IPS-18a (cell line): ENCODE measurements at regions not wholly inside any gene's neighbourhood (a gene's known extent, or its start where the extent isn't known, plus 50 kb on each side); places are given as distances from the start of the nearest gene placed in this dataset.

Source experiments
- H3K27ac ChIP-seq: one replicate; pipeline ENCODE4 v1.5.1; 2013; ENCODE audit warnings: low read length
- H3K27me3 ChIP-seq: one replicate; pipeline ENCODE4 v1.6.1; 2013; ENCODE audit warnings: mild to moderate bottlenecking, low read length; ENCODE audit not compliant: control insufficient read depth, insufficient read depth
- H3K36me3 ChIP-seq: one replicate; pipeline ENCODE4 v1.6.1; 2013; ENCODE audit warnings: low read depth, low read length; ENCODE audit not compliant: control insufficient read depth
- H3K4me1 ChIP-seq: one replicate; pipeline ENCODE4 v1.6.1; 2013; ENCODE audit warnings: low read depth, low read length; ENCODE audit not compliant: control insufficient read depth
- H3K4me3 ChIP-seq: one replicate; pipeline ENCODE4 v1.5.1; 2013; ENCODE audit warnings: low read length
- H3K9ac ChIP-seq: one replicate; pipeline ENCODE4 v1.6.1; 2013; ENCODE audit warnings: mild to moderate bottlenecking, low read length, moderate library complexity
- H3K9me3 ChIP-seq: one replicate; pipeline ENCODE4 v1.6.1; 2013; ENCODE audit warnings: low read depth, low read length; ENCODE audit not compliant: control insufficient read depth

DNA sequence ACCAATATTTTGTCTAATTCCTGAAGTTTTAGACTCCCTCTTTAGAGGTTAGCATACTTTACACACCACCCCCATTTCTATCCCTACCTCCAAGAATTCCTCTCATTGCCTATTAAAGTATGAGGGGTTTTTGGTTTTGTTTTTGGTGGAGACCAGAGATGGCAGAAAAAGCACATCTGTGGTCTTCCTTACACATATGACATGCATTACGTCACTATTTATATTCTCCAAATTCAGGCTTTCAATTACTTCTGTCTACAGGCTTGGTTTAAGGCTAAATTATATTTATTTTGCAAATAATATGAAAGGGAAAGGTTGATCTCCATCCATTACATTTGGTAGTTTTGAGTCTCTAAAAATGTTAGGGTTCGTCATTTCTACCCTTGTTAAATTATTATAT, 674.6 kb downstream of the LMO4 start:
- Histone ChIP-seq H3K27ac (no peak overlapping the region), H3K9me3 (no peaks in the 10 kb centered on the region), H3K4me1 (no peaks in the 10 kb centered on the region), H3K36me3 (no peaks in the 10 kb centered on the region), H3K4me3 (no peak overlapping the region), H3K9ac (no peak overlapping the region), H3K27me3 (no peaks in the 10 kb centered on the region)

DNA sequence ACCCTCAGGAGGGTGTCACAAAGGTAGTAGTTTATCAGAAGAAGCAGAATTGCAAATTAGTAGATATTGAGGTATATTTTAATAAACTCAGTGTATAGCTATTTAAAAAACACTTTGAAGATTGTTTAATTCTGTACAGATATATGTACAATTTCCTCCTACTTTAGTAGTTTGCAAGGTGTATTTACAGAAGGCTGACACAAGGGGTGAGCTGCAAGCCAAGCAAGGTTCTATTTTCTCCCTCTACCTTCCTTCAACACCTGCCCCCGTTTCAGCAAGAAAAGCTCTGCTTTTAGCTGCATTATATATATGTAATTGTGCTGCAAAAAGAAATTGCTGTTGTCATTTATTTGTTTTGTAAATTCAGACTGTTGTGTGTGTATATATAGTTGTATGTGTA, 674.2 kb upstream of the PKN2 start:
- H3K36me3 ChIP-seq = no peaks in the 10 kb centered on the region
- H3K4me1 ChIP-seq = no peaks in the 10 kb centered on the region
- no peaks in the 10 kb centered on the region for H3K27me3 ChIP-seq
- H3K9me3 ChIP-seq = no peaks in the 10 kb centered on the region
- no peak overlapping the region for H3K9ac ChIP-seq
- H3K4me3 ChIP-seq = no peak overlapping the region
- H3K27ac ChIP-seq = no peak overlapping the region

DNA sequence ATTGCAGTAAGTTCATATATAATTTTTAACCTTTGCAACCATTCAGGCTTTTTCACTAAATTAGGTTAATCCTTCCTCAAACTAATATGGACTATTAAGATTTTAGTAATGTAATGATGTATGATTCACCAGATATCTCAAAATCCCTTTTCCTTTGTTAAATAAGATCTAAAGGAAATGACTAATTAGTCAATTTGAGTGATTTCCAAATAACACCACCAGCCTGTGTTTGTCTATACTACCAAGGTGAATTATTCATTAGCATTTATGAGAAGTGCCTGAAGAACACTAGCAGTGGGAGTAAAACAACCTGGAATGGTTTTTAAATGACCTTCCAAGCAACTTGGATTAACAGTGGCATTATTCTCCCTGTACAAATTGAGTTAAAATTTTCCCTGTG, 670.6 kb upstream of the PKN2 start:
- H3K9ac ChIP-seq = no peak overlapping the region
- no peaks in the 10 kb centered on the region for H3K9me3 ChIP-seq
- no peaks in the 10 kb centered on the region for H3K27me3 ChIP-seq
- H3K36me3 ChIP-seq = no peaks in the 10 kb centered on the region
- no peak overlapping the region for H3K4me3 ChIP-seq
- H3K27ac ChIP-seq = no peak overlapping the region
- no peaks in the 10 kb centered on the region for H3K4me1 ChIP-seq

DNA sequence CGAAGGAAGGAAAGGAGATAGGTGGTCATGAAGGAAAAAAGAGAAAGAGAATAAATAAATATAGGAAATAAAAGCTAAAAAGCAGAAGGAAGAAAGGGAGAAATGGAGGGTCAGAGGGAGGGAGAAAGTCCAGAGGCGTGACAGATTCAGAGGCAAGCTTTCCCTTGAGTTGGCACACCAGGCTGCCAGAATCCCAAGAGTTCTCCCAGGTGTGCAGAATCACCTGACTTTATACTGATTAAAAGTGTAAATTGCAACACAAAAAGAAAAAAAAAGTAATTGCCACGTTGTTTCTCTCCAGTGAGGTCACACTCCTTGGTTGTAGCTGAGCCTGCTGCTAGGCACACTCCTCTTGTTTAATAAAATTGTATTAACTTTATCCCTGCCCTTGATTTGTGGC, 669.9 kb upstream of the PKN2 start:
- H3K27me3 ChIP-seq = no peaks in the 10 kb centered on the region
- no peak overlapping the region for H3K9ac ChIP-seq
- H3K4me1 ChIP-seq = no peaks in the 10 kb centered on the region
- H3K27ac ChIP-seq = no peak overlapping the region
- no peaks in the 10 kb centered on the region for H3K9me3 ChIP-seq
- no peak overlapping the region for H3K4me3 ChIP-seq
- H3K36me3 ChIP-seq = no peaks in the 10 kb centered on the region

DNA sequence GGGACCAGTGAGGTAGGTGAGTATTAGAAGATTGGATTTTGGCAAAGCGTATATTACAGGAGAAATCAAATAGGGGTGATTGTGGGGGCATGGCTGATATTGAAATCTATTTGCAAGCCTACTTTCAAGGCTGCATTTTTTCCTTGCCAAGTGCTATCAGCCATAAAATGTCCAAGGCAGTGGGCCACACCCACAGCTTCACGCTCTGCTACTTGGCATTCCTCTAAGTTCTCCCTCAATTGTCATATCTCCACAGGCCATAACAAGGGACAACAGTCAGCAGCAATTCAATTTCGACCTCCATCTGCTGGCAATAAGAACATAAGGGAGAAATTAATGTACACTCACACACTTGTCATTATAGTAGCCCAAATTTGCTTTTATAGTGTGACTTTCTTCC, 667.1 kb upstream of the PKN2 start:
- Histone ChIP-seq H3K4me3 (no peak overlapping the region), H3K36me3 (no peaks in the 10 kb centered on the region), H3K9ac (no peak overlapping the region), H3K4me1 (no peaks in the 10 kb centered on the region), H3K27me3 (no peaks in the 10 kb centered on the region), H3K9me3 (no peaks in the 10 kb centered on the region), H3K27ac (no peak overlapping the region)

DNA sequence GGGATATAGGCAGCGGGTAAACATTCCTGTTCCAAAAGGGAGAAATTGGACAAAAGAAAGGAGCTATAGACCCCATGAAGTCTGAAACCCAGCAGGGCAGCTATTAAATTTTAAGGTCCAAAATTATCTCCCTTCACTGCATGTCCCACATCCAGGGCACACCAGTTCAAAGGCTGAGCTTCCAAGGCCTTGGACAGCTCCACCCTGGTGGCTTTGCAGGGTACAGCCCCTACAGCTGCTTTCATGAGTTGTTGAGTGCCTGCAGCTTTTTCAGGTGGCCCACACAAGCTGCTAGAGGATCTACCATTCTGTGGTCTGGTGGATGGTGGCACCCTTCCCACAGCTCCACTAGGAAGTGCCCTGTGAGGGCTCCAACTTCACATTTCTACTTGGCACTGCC, 662.5 kb upstream of the PKN2 start:
- peaks cover 3% of the 10 kb centered on the region for H3K4me1 ChIP-seq
- no peak overlapping the region for H3K27ac ChIP-seq
- no peaks in the 10 kb centered on the region for H3K9me3 ChIP-seq
- no peaks in the 10 kb centered on the region for H3K27me3 ChIP-seq
- H3K4me3 ChIP-seq = no peak overlapping the region
- no peaks in the 10 kb centered on the region for H3K36me3 ChIP-seq
- H3K9ac ChIP-seq = no peak overlapping the region

DNA sequence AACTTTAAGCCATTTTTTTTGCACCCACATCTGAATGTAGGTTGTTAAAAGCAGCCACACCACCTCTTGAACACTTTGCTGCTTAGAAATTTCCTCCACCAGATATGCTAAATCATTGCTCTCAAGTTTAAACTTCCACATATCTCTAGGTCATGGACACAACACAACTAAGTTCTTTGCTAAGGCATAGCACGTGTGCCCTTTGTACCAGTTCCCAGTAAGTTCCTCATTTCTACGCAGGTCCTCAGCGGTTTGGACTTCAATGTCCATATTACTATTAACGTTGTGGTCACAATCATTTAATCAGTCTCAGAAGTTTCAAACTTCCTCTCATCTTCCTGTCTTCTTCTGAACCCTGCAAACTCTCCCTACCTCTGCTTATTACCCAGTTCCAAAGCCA, 661.6 kb upstream of the PKN2 start:
- Histone ChIP-seq H3K27ac (no peak overlapping the region), H3K36me3 (no peaks in the 10 kb centered on the region), H3K9ac (no peak overlapping the region), H3K4me3 (no peak overlapping the region), H3K27me3 (no peaks in the 10 kb centered on the region), H3K9me3 (no peaks in the 10 kb centered on the region), H3K4me1 (peaks cover 3% of the 10 kb centered on the region)

DNA sequence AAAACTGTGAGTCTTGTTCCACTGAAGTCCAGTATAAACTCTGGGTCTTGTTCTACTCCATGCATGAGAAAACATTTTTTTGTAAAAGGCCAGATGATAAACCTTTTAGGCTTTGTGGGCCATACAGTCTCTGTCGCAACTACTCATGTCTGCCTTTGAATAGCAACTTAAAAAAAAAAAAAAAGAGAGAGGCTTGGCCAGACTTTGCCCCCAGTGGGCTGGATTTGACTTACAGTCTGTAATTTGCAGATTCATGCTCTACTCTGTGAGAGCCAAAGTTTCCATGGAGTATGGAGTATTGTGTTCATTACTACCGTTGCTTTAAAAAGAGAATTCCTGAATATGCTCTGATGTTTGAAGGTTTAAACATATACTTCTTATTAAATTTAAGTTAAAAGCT, 654.9 kb upstream of the PKN2 start:
- H3K27me3 ChIP-seq = no peaks in the 10 kb centered on the region
- H3K27ac ChIP-seq = no peak overlapping the region
- H3K4me1 ChIP-seq = no peaks in the 10 kb centered on the region
- no peak overlapping the region for H3K9ac ChIP-seq
- H3K9me3 ChIP-seq = no peaks in the 10 kb centered on the region
- no peaks in the 10 kb centered on the region for H3K36me3 ChIP-seq
- no peak overlapping the region for H3K4me3 ChIP-seq

DNA sequence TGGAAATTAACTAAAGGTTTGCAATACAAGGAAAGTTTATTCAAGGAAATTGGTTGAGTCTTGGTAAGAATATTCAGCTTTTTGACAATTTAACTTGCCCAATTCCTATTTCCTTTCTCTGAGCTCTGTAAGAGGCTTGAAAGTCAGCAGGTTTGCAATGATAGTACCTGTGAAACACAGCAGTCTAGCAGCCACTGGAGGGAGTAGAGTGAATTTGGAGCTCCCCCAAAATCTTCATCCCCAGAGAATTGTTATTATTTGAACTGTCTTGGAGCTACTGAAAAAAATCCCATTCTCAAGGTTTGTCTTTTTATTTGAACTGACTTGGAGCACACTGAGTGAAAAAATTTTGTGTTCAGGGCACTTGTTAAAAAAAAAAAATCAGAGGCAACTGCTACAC, 654.2 kb upstream of the PKN2 start:
- Histone ChIP-seq H3K9ac (no peak overlapping the region), H3K9me3 (no peaks in the 10 kb centered on the region), H3K4me3 (no peak overlapping the region), H3K36me3 (no peaks in the 10 kb centered on the region), H3K27me3 (no peaks in the 10 kb centered on the region), H3K27ac (no peak overlapping the region), H3K4me1 (no peaks in the 10 kb centered on the region)

DNA sequence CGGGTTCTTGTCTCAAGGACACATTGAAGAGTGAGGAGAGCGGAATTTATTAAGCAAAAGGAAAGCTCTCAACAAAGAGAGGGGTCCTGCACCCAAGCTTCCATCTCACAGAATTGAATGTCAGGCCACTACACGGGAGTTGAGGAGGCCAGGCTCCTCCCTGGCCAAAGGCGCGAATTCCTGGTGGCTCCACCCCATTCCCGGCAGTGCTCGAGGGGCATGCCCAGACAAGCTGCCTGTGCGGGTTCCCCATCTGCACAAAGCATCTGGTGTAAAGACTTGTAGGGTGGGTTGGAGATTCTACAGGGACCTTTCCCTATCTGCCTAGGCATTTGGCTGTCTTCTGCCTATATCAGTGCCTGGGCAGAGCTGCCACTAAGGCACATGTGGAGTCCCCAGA, 648.5 kb upstream of the PKN2 start:
- Histone ChIP-seq H3K36me3 (no peaks in the 10 kb centered on the region), H3K4me1 (no peaks in the 10 kb centered on the region), H3K9me3 (no peaks in the 10 kb centered on the region), H3K27ac (no peak overlapping the region), H3K27me3 (no peaks in the 10 kb centered on the region), H3K9ac (no peak overlapping the region), H3K4me3 (no peak overlapping the region)

DNA sequence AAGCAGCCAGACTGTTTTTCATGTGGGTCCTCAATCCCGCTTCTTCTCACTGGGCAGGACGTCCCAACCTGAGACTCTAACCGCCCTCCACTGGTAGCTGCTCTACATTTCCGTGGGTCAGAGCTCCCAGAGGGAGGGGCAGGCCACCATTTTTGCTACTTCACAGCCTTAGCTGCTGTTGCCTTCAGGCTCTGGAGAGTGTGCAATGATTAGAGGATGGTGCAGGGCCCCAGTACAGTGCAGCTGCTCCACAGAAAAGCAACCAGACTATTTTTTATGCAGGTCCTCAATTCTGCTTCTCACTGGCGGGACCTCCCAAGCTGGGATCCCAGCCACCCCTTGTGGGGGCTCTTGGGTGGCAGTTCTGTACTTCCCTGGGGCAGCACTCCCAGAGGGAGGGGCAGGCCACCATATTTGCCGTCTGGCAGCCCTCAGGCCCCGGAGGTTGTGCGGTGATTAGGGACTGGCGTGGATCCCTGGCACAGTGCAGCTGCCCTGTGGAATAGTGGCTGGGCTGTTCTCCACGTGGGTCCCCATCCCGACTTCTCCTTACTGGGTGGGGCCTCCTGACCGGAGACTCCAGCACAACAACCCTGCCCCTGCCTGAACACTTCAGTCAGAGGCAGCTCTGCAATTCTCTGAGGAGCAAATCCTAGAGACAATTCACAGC, 647.6 kb upstream of the PKN2 start:
- H3K9ac ChIP-seq = no peak overlapping the region
- H3K27ac ChIP-seq = no peak overlapping the region

DNA sequence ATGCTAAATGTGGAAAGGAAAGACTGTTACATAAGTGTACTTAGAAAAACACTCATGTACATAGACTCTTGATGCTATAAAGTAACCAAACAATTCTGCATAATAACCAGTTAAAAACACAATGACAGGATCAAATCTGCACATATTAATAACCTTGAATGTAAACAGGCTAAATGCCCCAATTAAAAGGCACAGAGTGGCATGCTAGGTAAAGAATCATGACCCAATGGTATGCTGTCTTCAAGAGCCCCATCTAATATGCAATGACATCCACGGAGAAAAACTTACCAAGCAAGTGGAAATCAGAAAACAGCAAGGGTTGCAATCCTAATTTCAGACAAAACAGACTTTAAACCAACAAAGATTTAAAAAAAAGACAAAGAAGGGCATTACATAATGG, 644.8 kb upstream of the PKN2 start:
- no peak overlapping the region for H3K27ac ChIP-seq
- H3K36me3 ChIP-seq = no peaks in the 10 kb centered on the region
- H3K27me3 ChIP-seq = no peaks in the 10 kb centered on the region
- H3K9me3 ChIP-seq = no peaks in the 10 kb centered on the region
- H3K9ac ChIP-seq = no peak overlapping the region
- H3K4me3 ChIP-seq = no peak overlapping the region
- H3K4me1 ChIP-seq = no peaks in the 10 kb centered on the region

More for the DNA sequence above, 647.6 kb upstream of the PKN2 start:
- Histone ChIP-seq H3K4me3 (no peak overlapping the region), H3K36me3 (no peaks in the 10 kb centered on the region), H3K9me3 (no peaks in the 10 kb centered on the region), H3K4me1 (no peaks in the 10 kb centered on the region), H3K27me3 (no peaks in the 10 kb centered on the region)
